ENCODE measurements at regions not wholly inside any gene's neighbourhood (a gene's known extent, or its start where the extent isn't known, plus 50 kb on each side); places are given as distances from the start of the nearest gene placed in this dataset.
"Not testable (repeated sequence)": the region's sequence is repeated elsewhere in the genome, so short reads cannot be mapped to it uniquely, and the experiment has no call there.

DNA sequence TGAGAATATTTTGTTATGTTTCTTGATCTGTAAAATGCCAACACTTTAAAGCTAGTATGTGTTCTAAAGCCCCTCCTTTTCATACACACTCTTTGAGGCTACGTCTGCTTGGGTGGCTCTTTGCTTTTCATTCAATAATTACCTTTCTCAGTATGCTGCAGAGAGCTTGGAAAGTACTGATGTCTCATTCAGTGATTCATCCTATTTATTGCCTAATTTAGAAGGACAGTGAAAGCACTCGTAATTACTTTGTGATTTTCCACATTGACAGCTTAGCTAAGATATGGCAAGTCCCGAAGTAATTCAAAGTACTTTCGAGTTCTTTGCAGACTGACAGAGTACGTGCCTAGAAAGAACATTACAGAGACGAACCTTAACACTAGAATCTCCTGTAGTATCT, 57.2 kb downstream of the BMP15 start:
- DNase-seq (ENCODE audit: low read depth, low spot score), result no peak

DNA sequence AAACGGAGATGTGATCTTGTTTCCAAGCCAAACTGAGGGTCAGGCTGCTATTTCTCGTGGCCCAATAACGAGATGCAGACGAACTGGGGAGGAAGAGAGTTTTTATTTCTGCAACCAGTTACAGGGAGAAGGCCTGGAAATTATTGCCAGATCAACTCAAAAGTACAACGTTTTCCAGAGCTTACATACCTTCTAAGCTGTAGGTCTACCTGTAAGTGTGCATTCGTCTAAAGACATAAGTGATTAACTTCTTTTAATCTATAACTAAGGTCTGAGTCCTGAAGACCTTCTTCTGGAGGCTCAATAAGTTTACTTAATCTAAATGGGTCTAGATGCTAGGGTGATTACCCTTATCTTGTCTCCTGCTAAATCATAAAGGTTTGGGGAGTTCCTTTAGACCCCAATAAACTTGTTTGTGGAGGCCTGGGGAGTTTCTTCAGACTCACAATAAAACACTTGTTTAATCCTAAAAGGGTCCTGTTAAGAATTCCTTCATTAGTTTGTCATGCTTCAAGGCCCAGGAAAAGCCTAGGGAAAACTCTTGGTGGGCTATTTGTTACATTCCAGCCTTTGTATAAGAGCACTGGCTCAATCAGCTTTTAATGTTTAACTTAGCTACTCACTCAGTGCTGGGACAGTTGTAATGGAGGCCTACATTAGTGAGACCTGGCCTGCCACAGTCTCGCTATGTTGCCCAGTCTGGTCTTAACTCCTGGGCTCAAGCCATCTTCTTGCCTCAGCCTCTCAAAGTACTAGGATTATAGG, 58.5 kb downstream of the BMP15 start:
- not testable (repeated sequence) for H3K27ac ChIP-seq; DNase-seq (ENCODE audit: low read depth, low spot score)

More for the DNA sequence above, 57.2 kb downstream of the BMP15 start:
- no peak overlapping the region for H3K27ac ChIP-seq

DNA sequence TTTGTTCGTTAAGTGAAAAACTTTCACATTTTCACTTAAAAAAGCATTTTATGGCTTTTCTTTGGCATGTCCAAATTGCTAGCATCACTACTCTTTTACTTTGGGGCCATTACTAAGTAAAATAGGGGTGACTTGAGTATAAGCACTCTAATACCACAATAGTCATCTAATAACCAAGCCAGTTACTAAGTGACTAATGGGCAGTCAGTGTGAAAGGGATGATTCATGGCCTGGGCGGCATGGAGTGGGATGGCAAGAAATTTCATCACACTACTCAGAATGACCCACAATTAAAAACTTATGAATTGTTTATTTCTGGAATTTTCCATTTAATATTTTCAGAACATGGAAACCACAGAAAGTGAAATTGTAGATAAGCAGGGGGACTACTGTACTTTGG, 60.9 kb downstream of the BMP15 start:
- H3K27ac ChIP-seq, result peak overlapping the region; percentile 43
- peak; percentile 16 for DNase-seq (ENCODE audit: low read depth, low spot score)

DNA sequence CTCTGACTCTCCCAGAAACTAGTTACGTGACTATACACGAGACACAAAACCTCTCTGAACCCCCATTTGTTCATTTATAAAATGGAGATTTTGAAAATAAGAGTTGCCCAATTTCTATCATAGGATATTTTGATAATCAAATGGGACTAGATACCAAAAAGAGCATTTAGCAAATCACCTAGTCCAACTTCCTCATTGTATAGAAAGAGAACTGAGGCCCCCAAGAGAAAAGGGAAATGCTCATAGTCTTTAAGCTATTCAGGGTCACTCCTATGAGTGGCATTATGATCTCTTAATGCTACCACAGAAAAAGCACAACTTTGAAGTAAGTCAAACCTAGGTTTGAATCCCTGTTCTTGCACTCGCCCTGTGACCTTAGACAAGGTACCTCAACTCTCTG, 62.7 kb downstream of the BMP15 start:
- DNase-seq (ENCODE audit: low read depth, low spot score), result no peak
- no peak overlapping the region for H3K27ac ChIP-seq

DNA sequence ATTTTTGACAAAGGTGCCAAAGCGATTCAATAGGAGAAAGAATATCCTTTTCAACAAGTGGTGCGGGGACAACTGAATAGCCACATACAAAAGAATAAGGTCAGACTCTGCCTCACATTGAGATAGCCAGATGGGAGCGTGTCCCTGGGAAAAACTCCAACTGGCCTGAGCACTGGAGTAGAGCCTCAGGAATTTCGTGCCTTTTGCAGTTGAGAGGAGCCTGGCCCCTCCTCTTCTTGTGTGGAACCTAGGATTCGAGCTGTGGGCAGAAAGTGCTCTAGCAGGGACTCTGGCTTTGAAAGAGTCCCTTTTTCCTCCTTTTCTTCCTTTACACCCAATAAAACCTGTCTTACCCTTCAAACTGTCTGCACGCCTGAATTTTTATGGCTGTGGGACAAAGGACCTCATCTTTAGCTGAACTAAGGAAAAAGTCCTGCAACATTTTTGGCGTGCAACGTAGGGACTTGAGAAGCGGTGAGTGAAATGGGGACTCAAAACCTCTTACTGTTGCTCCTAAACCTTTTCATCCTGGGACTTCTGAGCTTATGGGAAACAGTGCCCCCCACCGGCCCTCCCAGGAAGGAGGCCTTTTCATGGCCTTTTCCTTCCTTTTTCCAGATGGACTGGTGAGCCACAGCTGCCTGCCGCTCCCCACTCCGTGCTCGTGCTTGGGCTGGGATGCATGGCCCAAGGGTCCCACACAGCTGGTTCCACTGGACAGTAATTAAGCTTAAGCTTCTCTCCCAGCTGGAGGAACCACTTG, 68.6 kb downstream of the BMP15 start:
- DNase-seq (ENCODE audit: low read depth, low spot score), result no peak
- no peak overlapping the region for H3K27ac ChIP-seq

DNA sequence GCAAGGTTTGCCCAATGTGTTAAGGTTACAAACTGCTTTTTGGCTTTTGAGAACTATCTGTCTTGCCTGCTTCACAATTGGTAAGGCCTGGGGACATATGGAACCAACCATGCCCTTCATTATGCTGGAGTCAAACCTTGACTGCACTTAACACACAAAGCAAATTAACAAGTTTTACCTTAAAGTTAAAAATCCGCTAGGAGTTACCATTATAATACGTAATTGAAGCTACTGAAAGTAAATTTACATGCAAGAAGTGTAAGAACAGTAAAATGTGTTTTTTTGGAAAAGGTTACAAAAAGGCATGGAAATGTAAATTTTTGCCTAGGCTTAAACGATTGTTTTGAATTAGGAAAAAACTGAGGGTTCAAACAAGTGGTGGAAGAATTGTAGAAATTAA, 69.7 kb downstream of the BMP15 start:
- DNase-seq (ENCODE audit: low read depth, low spot score), result no peak
- H3K27ac ChIP-seq, result no peak overlapping the region

DNA sequence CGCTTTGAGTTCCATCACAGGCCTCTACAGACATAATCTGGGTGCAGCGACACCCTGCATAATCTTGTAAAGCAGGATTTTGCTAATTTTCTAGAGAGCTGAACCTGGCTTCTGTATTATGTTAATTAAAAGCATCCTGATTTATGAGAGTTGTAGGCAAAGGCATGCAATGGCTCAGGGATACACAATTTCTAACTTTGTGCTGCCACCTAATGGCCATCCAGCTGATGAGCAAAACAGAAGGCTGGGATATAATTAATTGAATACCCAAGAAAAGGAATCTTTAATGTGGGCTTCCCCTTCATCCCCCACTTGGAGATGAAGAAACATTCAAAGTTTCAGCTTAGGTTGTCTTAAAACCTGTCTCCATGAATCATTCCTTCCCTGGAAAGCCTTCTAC, 78.1 kb downstream of the BMP15 start:
- DNase-seq (ENCODE audit: low read depth, low spot score), result no peak
- no peak overlapping the region for H3K27ac ChIP-seq

DNA sequence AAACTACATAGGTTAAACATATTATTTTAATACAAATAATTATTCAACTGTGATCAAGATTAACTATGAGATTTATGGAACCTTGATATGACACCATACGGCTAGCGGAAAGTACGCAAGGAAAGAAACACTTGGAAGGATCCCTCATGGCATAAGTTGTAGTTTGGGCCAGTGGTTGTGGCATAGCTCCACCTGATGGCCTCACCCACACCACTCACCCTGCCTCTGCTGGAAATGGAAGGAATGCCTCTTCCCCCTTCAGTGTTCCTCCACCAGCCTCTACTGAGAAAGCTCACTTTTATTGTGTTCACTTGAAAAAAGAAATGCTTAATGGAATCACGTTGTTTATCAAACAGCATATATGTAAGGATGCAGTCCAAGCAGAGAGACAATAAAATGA, 86.4 kb downstream of the BMP15 start:
- no peak overlapping the region for H3K27ac ChIP-seq
- DNase-seq (ENCODE audit: low read depth, low spot score), result no peak

DNA sequence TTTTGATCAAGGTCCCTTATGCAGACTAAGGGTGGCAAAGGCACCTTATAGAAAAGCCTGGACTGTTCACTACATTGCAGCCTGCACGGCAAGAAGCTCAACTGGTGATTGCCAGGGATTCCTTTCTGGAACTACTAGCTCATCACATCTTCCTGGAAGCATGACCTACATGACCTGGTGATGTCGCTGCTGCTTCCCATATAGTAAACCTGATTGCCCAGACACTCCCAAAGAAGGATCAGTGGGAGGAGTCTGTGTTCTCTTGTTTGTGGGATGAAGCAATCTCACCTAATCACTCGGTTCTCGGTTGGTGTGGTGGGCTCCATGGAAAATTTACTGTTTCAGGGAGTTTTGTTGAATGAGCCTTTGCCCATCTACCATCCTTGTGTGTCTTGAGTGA, 89.8 kb downstream of the BMP15 start:
- H3K27ac ChIP-seq; DNase-seq (ENCODE audit: low read depth, low spot score): not testable (repeated sequence)

DNA sequence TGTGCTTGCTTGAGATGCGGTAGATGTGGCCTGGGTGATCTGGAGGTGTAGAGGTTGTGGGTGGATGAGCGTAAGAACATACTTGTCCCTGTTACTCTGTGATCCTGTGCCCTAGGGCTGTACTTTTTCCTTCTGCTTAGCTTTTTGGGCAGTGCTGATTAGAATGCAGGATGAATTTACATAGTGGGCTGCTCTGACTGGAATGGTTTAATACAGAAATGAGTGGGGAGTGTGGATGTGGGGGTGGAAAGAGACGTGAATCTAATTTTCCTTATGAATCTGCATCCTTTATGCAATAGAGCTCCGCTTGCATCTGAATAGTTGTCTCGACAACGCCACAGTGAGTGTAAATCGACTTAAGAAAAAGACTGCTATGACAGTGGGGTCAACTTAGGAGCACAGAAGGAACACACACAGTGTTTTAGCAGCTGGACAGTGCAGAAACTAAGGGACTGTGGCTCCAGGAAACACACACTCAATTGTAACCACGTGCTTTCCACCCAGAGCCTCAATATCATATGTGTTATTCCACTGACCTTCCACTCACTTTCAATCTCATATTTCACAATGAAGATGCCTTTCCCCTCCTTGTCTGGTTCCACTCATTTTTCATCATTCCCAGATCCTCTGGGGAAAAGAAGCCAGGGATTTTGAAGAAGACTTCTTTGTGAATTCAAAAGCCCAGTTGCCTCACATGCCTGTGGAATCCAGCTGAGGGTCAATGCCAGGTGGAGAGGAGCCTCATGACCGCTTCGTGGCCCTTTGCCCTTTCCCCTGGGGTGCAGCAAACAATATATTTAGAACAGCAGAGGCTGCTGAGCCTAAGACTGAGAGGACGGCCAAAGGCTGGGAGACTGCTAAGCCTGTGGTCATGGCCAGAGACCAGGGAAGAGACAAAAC, 91.4 kb downstream of the BMP15 start:
- not testable (repeated sequence) for H3K27ac ChIP-seq; DNase-seq (ENCODE audit: low read depth, low spot score)

DNA sequence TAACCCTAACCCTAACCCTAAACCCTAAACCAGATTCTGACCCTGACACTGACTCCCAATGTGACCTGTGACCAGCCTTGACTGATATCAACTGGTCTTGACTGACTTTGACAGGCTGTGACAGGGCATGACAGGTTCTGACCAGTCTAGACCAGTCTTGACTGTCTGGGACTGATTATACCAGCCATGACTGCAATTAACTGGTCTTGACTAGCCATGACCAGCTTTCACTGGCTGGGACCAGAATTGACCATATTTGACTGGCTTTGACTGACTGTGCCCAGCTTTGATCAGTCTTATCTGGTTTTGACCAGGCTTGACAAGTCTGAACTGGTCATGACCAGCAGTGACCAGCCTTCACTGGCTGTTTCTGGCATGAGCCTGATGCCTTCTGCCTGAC, 95.5 kb downstream of the BMP15 start:
- H3K27ac ChIP-seq, result no peak overlapping the region
- DNase-seq (ENCODE audit: low read depth, low spot score), result no peak

DNA sequence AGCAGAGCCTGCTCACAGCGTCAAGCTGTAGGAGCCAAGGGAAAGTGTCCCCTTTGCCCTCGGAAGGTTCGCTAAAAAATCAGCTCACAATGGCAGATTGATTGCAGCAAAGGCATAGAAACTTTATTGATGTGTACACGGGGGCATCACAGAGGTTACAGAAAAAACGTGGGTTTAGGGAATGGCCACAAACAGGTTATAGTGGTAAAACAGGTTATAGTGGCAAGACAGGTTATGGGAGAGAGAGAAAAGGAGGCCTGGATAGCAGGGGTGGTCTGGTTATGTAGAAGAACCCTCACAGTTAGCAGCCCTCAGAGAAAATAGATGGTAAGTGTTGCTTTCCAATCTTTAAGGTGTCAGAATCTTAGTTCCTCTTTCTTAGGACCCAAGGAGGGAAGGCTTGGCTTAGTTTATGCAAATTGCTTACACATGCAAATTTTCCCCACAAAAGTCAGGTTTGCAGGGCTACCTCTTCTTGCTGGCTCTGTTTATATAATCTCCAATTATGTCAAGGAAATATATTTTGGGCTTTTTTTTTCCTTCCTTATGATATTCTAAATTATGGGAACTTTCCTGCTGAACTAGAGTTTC, 113.7 kb downstream of the BMP15 start:
- no peak for DNase-seq (ENCODE audit: low read depth, low spot score)
- H3K27ac ChIP-seq, result no peak overlapping the region

DNA sequence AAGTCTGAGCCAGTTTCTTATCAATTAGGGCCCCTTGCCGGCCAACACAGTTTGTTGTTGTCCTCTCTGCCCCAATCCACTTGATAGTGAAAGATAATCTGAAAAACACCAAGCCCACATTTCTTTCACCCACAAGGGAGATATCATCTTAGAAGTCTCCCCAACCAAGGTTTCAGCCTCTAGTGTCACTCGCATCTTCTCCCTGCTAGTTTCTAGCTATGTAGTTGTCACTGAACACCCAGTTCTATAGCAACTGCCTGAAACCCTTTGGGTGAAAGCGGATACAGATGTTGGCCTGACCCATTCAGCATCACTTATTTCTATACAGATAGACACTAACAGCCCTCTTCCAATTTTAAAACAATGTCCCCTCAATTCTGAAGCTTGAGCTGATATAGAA, 116.3 kb downstream of the BMP15 start:
- H3K27ac ChIP-seq, result no peak overlapping the region
- no peak for DNase-seq (ENCODE audit: low read depth, low spot score)

DNA sequence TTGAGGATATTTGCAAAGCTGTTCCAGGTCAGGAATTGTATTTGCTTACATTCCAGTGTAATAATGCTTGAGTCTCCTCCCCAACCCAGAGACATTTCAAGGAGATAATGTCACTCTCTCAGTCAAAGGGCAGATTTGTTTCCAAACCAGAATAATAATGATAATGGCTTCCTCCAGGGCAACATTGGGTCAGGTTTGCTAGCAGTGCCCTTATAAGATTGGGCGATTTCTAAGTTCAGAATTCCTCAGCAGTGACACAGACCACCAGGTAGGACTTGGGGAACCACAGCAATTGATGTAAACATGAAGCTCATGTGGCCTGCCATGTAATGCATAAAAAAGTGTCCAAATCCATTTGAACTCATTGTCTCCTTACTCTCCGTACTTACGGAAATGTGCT, 125.2 kb downstream of the BMP15 start:
- no peak for DNase-seq (ENCODE audit: low read depth, low spot score)
- no peak overlapping the region for H3K27ac ChIP-seq

DNA sequence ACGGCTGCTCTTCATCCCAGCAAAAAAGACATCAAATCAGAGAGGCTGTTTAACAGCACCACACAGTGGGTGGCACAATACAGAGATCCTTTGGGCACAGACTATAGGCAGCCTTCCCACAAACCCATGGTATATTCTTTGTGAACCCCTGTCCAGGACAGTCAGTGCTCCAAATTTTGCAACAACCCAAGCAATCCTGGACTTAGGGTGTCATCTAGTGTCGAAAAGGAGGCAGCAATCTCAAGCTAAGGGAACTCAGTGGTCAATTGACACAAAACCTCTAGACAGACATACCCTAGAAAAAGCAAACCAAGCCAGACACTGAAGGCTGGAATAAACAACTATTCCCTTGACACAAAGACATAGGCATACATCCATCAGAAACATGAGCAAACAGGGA, 137.4 kb downstream of the BMP15 start:
- no peak overlapping the region for H3K27ac ChIP-seq

DNA sequence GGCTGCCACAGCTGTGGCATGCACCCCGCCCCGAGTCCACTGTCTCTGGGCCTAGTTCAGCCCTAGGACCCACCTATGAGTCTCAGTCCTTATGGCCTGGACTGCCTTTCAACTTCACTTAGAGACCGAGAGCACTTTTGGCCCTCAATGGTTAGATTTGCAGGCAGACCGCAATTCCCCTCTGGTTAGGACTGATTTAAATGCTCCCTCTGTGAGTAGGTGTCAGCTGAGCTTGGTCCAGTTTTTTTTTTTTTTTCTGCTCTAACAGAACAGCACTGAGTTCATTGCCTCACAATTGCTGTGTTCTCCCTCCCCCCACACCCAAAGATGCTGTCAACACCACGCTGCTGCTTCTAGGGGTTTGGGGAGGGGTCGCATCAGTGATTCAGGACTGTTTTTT, 143.2 kb downstream of the BMP15 start:
- DNase-seq (ENCODE audit: low read depth, low spot score), result no peak
- H3K27ac ChIP-seq, result no peak overlapping the region

More for the DNA sequence above, 137.4 kb downstream of the BMP15 start:
- no peak for DNase-seq (ENCODE audit: low read depth, low spot score)

DNA sequence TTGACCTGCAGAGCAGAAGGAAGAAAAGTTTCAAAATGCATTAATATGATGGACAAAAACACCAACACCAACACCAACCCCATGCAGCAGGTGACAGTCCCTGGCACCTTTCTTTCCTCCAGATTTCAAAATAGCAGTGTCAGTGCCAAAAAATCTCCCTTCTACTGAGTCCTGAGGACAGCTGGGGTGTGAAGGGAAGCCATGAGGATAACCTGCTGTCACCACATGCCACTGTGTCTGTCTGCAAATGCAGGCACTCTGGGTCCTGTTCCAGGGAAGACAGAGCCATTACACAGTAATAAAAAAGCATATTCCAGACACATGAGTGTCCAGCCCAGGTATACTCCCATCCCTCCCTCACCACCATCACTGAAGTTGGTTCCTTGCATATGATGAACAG, 187.5 kb downstream of the BMP15 start:
- DNase-seq (ENCODE audit: low read depth, low spot score), result no peak
- H3K27ac ChIP-seq, result no peak overlapping the region

DNA sequence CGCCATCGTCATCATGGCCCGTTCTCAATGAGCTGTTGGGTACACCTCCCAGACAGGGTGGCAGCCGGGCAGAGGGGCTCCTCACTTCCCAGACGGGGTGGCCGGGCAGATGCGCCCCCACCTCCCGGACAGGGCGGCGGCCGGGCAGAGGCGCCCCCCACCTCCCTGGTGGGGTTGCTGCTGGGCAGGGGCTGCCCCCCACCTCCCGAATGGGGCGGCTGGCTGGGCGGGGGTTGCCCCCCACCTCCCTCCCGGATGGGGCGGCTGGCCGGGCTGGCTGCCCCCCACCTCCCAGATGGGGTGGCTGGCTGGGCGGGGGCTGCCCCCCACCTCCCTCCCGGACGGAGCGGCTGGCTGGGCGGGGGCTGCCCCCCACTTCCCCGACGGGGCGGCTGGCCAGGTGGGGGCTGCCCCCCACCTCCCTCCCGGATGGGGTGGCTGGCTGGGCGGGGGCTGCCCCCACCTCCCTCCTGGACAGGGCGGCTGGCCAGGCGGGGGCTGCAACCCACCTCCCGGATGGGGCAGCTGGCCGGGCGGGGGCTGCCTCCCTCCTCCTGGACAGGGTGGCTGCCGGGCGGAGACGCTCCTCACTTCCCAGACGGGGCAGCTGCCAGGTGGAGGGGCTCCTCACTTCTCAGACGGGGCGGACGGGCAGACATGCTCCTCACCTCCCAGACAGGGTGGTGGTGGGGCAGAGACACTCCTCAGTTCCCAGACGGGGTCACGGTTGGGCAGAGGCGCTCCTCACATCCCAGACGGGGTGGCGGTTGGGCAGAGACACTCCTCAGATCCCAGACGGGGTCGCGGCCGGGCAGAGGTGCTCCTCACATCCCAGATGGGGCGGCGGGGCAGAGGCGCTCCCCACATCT, 208.8 kb downstream of the BMP15 start:
- not testable (repeated sequence) for H3K27ac ChIP-seq; DNase-seq (ENCODE audit: low read depth, low spot score)

DNA sequence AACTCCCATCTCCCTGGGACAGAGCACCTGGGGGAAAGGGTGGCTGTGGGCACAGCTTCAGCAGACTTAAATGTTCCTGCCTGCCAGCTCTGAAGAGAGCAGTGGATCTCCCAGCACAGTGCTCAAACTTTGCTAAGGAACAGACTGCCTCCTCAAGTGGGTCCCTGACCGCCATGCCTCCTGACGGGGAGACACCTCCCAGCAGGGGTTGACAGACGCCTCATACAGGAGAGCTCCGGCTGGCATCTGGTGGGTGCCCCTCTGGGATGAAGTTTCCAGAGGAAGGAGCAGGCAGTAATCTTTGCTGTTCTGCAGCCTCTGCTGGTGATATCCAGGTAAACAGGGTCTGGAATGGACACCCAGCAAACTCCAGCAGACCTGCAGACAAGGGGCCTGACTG, 206.9 kb upstream of the NUDT10 start:
- not testable (repeated sequence) for DNase-seq (ENCODE audit: low read depth, low spot score); H3K27ac ChIP-seq

Measured in epithelial cell of prostate (primary cell).